ENCODE measurements at regions not wholly inside any gene's neighbourhood (a gene's known extent, or its start where the extent isn't known, plus 50 kb on each side); places are given as distances from the start of the nearest gene placed in this dataset.

- no peak for DNase-seq (ENCODE audit: low spot score)
These were observed 161.1 kb upstream of the PKDCC start for GRCh38 chr2:41886757-41887156.

- no peak for DNase-seq (ENCODE audit: low spot score)
These were observed 157.5 kb upstream of the PKDCC start for GRCh38 chr2:41890341-41890740.

- DNase-seq (ENCODE audit: low spot score) = no peak
These were observed 155.3 kb upstream of the PKDCC start for GRCh38 chr2:41892476-41892875.

- no peak for DNase-seq (ENCODE audit: low spot score)
These were observed 153.1 kb upstream of the PKDCC start for GRCh38 chr2:41894563-41895333.

GRCh38 chr2:41895334-41895664 lies 152.5 kb upstream of the PKDCC start:
- DNase-seq (ENCODE audit: low spot score) = no peak

DNA sequence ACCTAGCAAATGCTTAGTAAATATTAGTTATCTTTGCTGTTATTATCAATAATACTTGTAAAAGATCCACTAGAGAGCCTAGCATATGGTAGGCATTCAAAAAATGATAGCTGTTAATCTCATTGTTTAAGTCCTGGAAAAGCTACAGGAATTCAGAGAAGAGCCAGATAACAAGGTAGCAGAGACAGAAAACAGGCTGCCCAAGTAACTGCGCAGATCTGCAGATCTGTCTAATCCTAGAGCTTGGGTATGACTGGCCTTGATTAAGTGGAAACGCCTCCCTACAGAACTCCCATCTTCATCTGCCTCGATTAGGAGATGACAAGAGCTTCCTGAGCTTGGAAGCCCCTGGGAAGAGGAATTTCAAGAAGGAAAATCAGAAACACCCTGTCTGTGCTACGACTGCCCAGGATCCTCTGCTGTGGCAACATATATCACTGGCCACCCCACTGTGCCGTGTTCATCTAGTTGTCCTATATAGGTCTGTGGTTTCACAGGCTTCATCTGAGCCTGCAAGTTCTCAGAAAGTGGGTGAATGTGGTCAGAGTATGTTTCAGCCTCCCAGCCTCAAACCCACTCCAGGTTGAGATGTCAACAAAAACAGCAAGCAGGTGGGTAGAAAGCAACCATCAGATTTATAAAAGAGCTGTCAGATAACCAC lies 151.5 kb upstream of the PKDCC start:
- no peak for DNase-seq (ENCODE audit: low spot score)

- no peak for DNase-seq (ENCODE audit: low spot score)
These were observed 148.6 kb upstream of the PKDCC start for GRCh38 chr2:41899189-41899588.

DNA sequence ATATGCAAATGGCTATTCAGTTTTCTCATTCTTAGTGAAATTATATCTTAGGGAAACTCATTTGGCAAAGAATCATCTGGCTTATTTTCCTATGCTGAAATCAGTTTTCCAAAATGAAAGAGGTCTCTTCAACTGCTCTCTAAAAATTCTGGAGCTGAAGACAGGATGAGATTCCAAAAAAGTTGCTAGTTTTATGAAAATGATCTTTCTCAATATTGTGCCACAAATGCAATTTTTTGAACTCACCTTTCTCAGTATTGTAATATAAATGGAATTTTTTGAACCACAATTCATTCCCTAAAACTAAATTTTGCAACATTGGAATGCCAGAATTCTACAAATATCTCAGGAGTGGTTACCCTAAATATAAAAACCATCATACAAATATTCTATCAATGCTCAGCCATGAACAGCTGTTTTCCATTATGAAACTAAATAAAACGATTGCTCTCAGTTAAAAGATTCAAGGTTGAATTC lies 147.7 kb upstream of the PKDCC start:
- no peak for DNase-seq (ENCODE audit: low spot score)

DNA sequence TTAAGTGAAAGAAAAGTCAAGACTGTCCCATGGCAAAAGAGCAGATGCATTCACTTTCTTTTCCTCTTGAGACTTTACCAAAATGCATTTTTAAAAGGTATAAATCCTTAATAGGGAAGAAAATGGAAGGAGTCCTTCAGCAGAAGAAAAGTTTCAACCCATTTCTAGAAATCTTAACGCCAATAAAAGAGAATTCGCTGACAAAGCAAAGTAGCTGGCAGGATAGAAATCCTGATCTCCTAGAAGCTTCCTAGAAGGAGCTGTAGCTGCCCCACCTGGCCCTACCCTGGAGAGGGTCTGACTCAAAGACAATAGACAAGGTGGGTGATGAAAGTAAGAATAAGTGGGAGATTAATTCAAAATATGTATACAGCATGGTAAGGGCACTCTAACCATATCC lies 144.9 kb upstream of the PKDCC start:
- no peak for DNase-seq (ENCODE audit: low spot score)

GRCh38 chr2:41903474-41904135 lies 144.2 kb upstream of the PKDCC start:
- DNase-seq (ENCODE audit: low spot score) = no peak

DNA sequence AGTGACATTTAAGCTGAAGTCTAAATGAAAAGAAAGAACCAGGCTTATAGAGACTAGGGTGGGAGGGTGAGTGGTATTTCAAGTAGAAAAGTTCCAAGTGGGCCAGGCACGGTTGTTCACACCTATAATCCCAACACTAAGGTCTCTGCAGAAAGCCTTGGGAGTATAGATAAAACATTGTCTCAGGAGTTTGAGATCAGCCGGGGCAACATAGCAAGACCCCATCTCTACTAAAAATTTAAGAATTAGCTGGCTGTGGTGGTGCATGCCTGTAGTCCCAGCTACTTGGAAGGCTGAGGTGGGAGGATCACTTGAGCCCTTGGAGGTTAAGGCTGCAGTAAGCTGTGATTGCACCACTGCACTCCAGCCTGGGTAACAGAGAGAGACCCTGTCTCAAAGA lies 143.4 kb upstream of the PKDCC start:
- no peak for DNase-seq (ENCODE audit: low spot score)

DNA sequence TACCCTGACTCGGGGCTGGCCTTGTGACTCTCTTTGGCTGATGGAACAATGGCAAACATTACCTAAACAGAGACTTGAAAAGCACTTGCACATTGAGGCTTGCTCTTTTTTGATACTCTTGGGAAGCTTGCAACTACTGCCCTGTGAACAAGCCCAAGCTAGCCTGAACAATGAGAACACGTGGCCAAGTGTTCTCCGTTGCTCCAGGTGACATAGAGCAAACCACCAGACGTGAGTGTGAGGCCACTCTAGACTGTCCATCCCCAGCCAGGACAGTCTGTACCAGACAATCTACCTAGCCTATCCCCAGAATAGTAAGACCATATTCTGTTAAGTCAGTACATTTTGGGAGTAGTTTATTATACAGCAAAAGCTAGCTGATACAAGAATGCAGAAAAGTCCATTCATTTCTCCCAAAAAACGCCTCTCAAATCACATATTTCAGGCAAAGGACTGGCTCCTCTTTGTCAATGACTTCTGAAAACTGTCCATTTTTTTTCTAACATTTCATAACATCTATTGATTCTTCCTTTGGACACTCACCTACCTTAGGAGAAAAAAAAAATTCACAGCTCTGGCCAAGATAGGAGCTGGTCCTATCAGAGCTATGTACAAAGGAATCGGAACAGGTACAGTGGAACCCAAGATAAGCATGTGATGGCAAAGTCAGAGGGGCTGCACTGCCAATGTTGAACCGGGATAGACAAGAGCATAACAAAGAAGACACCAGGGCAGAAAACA lies 142.1 kb upstream of the PKDCC start:
- no peak for DNase-seq (ENCODE audit: low spot score)

- DNase-seq (ENCODE audit: low spot score) = no peak
These were observed 141.5 kb upstream of the PKDCC start for GRCh38 chr2:41906338-41906725.

DNA sequence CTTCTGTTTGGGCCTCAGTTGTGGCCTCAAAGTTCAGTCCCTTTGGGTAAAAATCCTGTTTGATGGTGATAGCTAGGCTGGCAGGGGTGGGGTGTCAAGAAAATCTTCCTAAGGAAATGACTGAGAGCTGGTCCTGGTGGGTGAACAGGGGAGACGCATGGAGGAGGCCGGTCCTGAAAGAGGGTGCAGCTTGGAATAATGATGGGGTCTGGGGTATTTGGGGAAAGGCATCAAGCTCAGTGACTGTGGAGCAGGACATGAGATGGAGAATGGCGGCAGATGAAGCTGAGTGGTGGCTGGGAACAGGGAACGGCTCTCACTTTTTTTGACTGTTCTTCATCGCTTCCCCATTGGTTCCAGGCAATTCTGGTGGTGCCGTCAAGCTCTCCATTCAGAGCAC lies 140.7 kb upstream of the PKDCC start:
- DNase-seq (ENCODE audit: low spot score) = no peak

GRCh38 chr2:41907771-41908207 lies 140.0 kb upstream of the PKDCC start:
- DNase-seq (ENCODE audit: low spot score) = no peak

DNA sequence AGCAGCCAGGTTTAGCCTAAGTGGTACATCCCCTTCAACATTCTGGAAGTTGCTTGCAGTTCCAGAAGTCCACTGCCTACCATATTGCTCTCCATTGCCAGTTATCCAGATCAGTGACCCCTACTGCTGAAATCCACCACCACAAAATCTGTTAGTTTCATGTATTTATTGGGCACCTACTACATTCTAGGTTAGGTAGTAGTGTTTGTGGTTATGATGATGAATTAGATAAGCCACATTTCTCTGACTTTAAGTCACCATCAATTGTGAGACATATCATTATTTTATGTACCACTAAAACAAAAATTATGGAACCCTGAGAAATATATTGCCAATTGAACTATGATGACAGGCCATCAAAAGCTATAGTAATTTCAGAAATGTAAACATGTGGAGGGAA lies 139.5 kb upstream of the PKDCC start:
- no peak for DNase-seq (ENCODE audit: low spot score)

- no peak for DNase-seq (ENCODE audit: low spot score)
These were observed 138.2 kb upstream of the PKDCC start for GRCh38 chr2:41909584-41909983.

DNA sequence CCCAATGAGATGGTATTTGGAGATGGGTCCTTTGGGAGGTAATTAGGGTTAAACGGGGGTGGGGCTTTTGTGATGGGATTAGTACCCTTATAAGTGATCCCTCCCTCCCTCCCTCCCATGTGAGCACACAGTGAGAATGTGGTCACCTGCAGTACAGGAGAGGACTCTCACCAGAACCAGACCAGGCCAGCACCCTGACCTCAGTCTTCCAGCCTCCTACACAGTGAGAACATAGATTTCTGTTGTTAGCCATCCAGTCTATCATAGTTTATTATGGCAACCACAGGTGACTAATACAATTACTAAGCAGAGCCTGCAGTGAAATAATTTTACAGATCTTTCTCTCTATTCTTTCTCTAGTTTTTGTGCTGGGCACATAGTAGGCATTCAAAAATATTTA lies 137.7 kb upstream of the PKDCC start:
- no peak for DNase-seq (ENCODE audit: low spot score)

DNA sequence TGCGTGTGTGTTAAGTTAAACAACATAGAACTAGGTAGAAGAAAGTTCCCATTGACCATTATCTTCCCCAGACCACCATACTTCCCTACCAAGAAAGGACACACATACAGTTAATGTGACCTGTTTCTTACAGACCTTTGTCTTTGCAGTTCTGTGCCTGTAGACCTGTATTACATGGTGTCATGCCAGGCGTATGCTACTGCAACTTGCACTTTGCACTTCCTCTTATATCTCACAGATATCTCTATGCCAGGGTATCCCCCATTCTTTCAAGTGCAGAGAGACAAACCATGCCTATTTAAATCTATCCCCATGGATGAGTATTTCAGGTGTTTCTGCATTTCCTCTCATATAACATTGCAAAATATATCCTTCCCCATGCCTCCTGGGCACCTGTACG lies 136.8 kb upstream of the PKDCC start:
- no peak for DNase-seq (ENCODE audit: low spot score)

- no peak for DNase-seq (ENCODE audit: low spot score)
These were observed 135.5 kb upstream of the PKDCC start for GRCh38 chr2:41912337-41912736.

GRCh38 chr2:41912776-41913175 lies 135.0 kb upstream of the PKDCC start:
- no peak for DNase-seq (ENCODE audit: low spot score)

- no peak for DNase-seq (ENCODE audit: low spot score)
These were observed 134.5 kb upstream of the PKDCC start for GRCh38 chr2:41913311-41913710.
